ENCODE measurements at regions not wholly inside any gene's neighbourhood (a gene's known extent, or its start where the extent isn't known, plus 50 kb on each side); places are given as distances from the start of the nearest gene placed in this dataset.

- DNase-seq (ENCODE audit: low spot score): peak; percentile 55
- H3K9me3 ChIP-seq (ENCODE audit: low read length): no peaks in the 10 kb centered on the region
- peak overlapping the region; percentile 75 to 82 (median 78) for H3K4me3 ChIP-seq (replicated peaks in 1 of 3; ENCODE audit: insufficient read depth in 1 of 3, low read depth in 2 of 3, low read length in 3 of 3)
- no peaks in the 10 kb centered on the region for H3K27me3 ChIP-seq (ENCODE audit: control insufficient read depth in 1 of 2, insufficient read depth in 2 of 2, low read length in 2 of 2)
- peak overlapping the region; percentile 76 for H3K9ac ChIP-seq (ENCODE audit: insufficient read depth, low read depth, low read length)
- no peak for ATAC-seq
- in situ Hi-C loops (cut with HindIII; ENCODE audit: extremely low pct_ligation_motif_present, low pct_unique_long_range_greater_than_20kb) (loop anchor here (5.0 kb wide), 2 partner anchors 38 to 113 kb away; no protein-coding TSS in a partner anchor), intact Hi-C loops (cut with micrococcal nuclease; ENCODE audit: unreplicated experiment) (no loop called here)
- peaks cover 40% of the 10 kb centered on the region for H3K79me2 ChIP-seq (ENCODE audit: insufficient read depth, low read length)
- H3K4me1 ChIP-seq (ENCODE audit: insufficient read depth, low read length): peaks cover 66% of the 10 kb centered on the region
- under 1% methylated on average over 58 of the region's 62 CpGs for WGBS (ENCODE audit: low lambda C conversion rate)
- ChIA-PET CTCF (ENCODE audit: low intra/inter-chr PET ratio, low total read pairs) (no interaction called here), POLR2A (interaction anchor here (1.9 to 7.4 kb wide), 9 partner anchors 10 to 133 kb away, joined by 5 to 145 read pairs (median 21); partner anchors contain the start of gene GSE1)
- FAIRE-seq: no peak
- H3K4me2 ChIP-seq (ENCODE audit: low read depth, low read length): peak overlapping the region; percentile 86
- H3K36me3 ChIP-seq (replicated peaks in 1 of 2; ENCODE audit: control insufficient read depth in 1 of 2, insufficient read depth in 2 of 2, low read length in 2 of 2): no peaks in the 10 kb centered on the region
- peaks cover 21% of the 10 kb centered on the region; the same call in 1 of the 2 replicates for H4K20me1 ChIP-seq (ENCODE audit: insufficient read depth, low read length)
- peak overlapping the region; percentile 73 for H3K27ac ChIP-seq (ENCODE audit: extremely low read length, insufficient read depth, low read length)
- no peak overlapping the region for H2AFZ ChIP-seq (ENCODE audit: low read length)
- BruUV-seq (replicated peaks): no TSS peak
- TF ChIP-seq HMG20B (CRISPR knock-in tag; conservative IDR thresholded peaks at IDR 0.05) (0 out of 2 replicates have a peak, but pooled peaks have one; percentile 16), ZBTB40 (IDR thresholded peaks at IDR 0.05) (no peak), ZBTB40 (CRISPR knock-in tag; IDR thresholded peaks at IDR 0.05) (0 out of 2 replicates have a peak, but pooled peaks have one; percentile 31), DNMT1 (CRISPR knock-in tag; IDR thresholded peaks at IDR 0.05) (no peak), UBTF (CRISPR knock-in tag; IDR thresholded peaks at IDR 0.05) (peak; percentile 90), MEIS2 (CRISPR knock-in tag; IDR thresholded peaks at IDR 0.05) (no peak), KMT2A (CRISPR knock-in tag; IDR thresholded peaks at IDR 0.05) (peak; percentile 75; the same call in 1 of the 2 replicates), KAT7 (CRISPR knock-in tag; IDR thresholded peaks at IDR 0.05; ENCODE audit: borderline replicate concordance) (peak; percentile 74), ZNF746 (CRISPR knock-in tag; IDR thresholded peaks at IDR 0.05) (peak; percentile 20; the same call in 1 of the 2 replicates), CHD2 (IDR thresholded peaks at IDR 0.05; ENCODE audit: low read depth, low read length) (0 out of 2 replicates have a peak, but pooled peaks have one; percentile 16), NR2F6 (IDR thresholded peaks at IDR 0.05) (0 out of 2 replicates have a peak, but pooled peaks have one; percentile 38), NR2F6 (CRISPR knock-in tag; IDR thresholded peaks at IDR 0.05) (0 out of 2 replicates have a peak, but pooled peaks have one; percentile 6), MXD3 (CRISPR knock-in tag; IDR thresholded peaks at IDR 0.05) (peak; percentile 66; the same call in 1 of the 2 replicates)
Measured at GRCh38 chr16:85554889-85555718, 58.0 kb upstream of the GSE1 start.
